Omental fat pad (tissue), 3 donors: ENCODE measurements at regions not wholly inside any gene's neighbourhood (a gene's known extent, or its start where the extent isn't known, plus 50 kb on each side); places are given as distances from the start of the nearest gene placed in this dataset.

Source experiments
- ATAC-seq: fragments of 150-250 bp; one replicate; pipeline ENCODE4 v1.9.1; 2016; ENCODE audit warnings: mild to moderate bottlenecking, moderate library complexity; ENCODE audit not compliant: low FRiP score
- DNase-seq: peaks from one replicate; pipeline ENCODE4 v3.0.0-alpha.2; 2019; ENCODE audit warnings: low spot score
- CTCF ChIP-seq, 3 donors: fragments of 450-650 bp; IDR thresholded peaks; one replicate each; pipeline ENCODE4 v1.5.1; 2016 to 2017; ENCODE audit warnings: antibody characterized with exemption in 3 of 3, mild to moderate bottlenecking in 3 of 3, moderate library complexity in 2 of 3

GRCh38 chr4:123671636-123672404, 275.2 kb downstream of the SPRY1 start:
- TF ChIP-seq CTCF (IDR thresholded peaks at IDR 0.05): no peak
- ATAC-seq (no peak), DNase-seq (no peak)

GRCh38 chr4:123672987-123673386, 276.4 kb downstream of the SPRY1 start:
- ATAC-seq (peak; percentile 85), DNase-seq (no peak)
- no peak for TF ChIP-seq CTCF (IDR thresholded peaks at IDR 0.05)

- DNase-seq: no peak
- no peak for TF ChIP-seq CTCF (IDR thresholded peaks at IDR 0.05)
- ATAC-seq: peak; percentile 35
Measured at GRCh38 chr4:123673971-123674370, 277.4 kb downstream of the SPRY1 start.

- ATAC-seq: no peak
- no peak for DNase-seq
- TF ChIP-seq CTCF (IDR thresholded peaks at IDR 0.05): no peak
Measured at GRCh38 chr4:123674762-123675465, 278.3 kb downstream of the SPRY1 start.

GRCh38 chr4:123675567-123675966, 279.0 kb downstream of the SPRY1 start:
- DNase-seq (no peak), ATAC-seq (no peak)
- TF ChIP-seq CTCF (IDR thresholded peaks at IDR 0.05): no peak

GRCh38 chr4:123676071-123676889, 279.7 kb downstream of the SPRY1 start:
- no peak for TF ChIP-seq CTCF (IDR thresholded peaks at IDR 0.05)
- DNase-seq: no peak
- no peak for ATAC-seq
